NCI-H526 (cell line): ENCODE measurements at regions not wholly inside any gene's neighbourhood (a gene's known extent, or its start where the extent isn't known, plus 50 kb on each side); places are given as distances from the start of the nearest gene placed in this dataset.
"Not testable (repeated sequence)": the region's sequence is repeated elsewhere in the genome, so short reads cannot be mapped to it uniquely, and the experiment has no call there.

ENCODE experiments used
- DNase-seq, 2 experiments: peaks; one replicate each; lab custom pipeline; 2025; lab: John Stamatoyannopoulos, UW

DNA sequence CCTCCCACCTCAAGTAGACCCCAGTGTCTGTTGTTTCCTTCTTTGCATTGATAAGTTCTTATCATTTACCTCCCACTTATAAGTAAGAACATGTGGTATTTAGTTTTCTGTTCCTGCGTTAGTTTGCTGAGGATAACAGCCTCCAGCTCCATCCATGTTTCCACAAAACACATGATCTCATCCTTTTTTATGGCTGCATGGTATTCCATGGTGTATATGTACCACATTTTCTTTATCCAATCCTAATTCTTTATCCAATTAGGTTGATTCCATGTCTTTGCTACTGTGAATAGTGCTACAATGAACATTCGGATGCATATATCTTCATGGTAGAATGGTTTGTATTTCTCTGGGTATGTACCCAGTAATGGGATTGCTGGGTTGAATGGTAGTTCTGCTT lies 102.5 kb upstream of the UGP2 start:
- DNase-seq, result not testable (repeated sequence)

DNA sequence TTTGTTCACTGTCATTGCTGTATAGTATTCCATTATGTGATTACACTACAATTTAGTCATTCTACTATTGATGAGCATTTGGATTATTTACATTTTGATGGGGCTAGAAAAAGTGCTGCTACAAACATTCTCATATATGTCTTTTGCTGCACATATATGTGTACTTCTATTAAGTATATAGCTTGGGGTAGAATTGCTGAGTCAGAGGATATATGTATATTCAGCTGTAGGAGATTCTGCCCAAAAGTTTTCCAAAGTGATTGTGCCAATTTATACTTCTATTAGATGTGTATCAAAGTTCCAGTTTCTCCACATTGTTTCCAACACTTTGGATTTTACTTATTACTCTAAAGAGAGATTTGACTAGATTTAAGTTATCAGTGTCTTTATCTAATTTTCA lies 101.7 kb upstream of the UGP2 start:
- no peak for DNase-seq

DNA sequence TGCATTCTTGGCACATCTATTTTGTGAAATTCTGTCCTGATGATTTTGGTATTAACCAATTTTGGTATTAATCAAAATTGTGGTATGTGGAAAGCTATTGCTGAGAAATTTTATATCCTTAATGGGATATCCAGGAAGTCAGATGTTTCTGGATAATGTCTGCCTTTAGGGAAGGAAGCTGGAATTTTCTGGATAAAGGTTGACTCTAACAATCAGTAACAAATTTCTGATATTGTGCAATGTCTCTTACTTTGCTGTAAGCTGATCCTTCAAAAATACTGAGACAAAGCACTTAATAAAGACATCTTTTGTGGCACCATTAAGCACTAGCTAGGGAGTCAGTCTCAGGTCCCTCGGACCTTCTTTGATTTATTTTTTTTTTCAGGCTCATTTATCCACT lies 100.8 kb upstream of the UGP2 start:
- DNase-seq, result no peak

DNA sequence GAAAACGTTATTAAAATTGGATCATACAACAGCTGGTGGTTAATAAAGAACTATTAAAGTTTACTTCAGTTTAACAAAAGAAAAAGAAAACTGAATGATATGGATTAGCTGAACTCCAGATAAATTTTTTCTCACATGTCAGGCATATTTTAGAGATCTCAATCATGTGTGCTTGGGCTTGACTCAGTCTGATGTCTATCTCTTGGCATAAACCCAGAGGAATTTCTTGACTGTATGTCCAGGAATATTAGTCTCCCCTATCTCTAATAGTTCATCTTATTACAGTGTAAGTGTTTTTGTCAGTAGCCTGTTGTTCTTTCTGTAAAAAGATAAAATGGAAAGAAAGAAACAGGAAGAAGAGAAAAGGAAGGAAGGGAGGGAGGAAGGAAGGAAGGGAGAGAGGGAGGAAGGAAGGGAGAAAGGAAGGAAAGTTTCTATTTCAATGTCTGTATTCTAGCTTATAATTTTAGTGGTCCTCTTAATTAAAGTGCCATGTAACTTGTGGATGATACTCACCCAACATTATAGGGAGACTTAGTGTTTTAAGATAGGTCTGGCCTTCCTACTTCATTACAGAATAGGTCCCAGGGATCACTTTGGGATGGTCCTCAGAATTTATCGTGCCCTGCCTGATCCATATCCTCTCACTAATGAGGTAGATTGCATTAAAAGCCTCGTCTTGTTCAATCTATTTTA lies 99.7 kb upstream of the UGP2 start:
- DNase-seq, result no peak

DNA sequence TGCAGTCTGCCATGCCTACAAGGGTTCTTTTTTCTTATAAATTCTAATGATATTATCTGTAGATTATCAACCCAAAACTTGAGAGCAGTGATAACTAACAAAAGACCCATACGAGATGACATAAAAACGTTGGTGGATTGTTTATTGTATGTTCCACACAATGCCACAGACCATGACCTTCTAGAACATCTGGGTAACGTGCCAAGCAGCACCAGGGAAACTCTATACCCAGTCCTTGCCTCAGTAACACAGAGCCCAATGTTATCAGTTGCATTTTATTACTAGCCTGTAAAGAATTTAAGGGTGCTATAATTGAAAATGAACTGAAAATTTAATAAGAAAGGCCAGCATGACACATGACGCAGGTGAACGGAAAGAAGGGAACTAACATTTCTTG lies 99.1 kb upstream of the UGP2 start:
- DNase-seq, result no peak

DNA sequence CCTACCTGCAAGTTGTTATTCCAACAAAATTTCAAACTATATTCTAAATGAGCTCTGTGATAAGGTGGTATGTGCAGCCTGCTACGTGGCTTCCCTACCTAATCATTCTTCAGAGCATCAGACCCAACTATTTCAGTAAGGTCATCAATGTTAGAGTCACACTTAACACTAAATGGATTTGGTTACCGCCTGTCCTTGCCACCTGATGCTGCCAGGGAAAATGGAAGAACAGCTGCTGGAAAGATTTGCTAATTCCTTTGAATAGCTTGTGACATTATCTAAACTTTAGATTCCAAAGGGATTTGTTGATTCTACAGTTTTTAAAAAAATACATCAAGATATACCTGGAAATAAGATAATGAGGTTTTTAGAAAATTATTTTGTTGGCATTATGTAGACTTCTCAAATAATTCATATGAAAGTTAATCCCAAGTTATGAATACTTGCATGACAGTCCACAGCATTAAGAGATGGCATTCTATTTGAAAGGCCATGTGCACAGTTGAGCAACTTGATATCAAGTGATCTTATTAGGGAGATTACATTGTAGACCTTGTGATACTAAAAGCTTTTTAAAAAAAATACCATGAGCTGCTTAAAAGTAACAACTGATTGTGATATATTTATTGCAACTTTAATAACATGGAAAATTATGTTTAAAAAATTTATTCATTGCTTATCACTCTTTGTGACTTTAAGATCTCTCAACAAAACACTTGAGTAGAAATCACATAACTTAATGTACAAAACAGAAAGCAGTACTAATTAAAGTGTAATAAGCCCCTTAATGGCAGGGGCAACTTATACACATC lies 98.3 kb upstream of the UGP2 start:
- no peak for DNase-seq

DNA sequence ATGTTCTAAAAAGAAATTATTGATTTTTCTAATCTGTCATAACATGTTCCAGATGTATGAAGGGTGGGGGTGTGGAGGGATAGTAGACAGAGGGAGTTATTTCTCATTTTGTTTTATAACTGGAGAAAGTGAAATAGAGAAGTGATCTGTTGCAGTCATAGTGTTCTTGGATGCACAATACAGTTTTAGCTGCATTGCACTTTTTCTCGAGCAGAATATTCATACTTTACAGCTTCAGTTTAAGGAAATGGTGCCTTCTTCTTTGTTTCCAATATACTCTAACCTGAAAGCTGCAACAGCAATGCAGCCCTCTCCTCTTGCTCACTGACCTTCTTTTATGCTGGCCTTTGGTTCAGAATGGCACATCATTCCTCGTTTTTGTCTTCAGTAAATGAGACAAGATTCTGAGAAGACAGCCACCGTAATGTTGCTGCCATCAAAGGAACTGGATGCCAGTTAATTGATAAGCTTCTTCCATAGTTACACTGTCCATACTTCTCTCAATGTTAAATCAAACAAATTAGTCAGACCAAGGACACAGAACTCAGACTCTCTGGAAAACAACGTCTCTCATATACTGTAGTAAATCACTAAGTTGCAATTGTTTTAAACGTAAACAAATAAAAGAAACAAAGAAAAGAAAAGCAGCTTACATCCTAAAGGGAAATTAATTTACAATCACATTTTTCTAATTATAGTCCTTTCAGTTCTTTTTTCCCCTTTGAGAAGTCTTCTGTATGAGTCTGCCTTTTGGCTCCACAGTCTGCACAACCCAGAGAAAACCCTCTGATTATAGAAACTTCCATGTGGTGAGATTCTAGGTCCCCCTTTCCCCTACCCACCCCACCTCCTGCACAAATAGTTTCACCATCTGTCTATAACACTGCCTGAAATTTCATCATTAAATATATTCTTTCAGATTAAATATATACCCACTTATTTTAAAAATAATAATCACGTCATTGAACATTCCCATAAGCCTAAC lies 97.4 kb upstream of the UGP2 start:
- DNase-seq, result no peak

DNA sequence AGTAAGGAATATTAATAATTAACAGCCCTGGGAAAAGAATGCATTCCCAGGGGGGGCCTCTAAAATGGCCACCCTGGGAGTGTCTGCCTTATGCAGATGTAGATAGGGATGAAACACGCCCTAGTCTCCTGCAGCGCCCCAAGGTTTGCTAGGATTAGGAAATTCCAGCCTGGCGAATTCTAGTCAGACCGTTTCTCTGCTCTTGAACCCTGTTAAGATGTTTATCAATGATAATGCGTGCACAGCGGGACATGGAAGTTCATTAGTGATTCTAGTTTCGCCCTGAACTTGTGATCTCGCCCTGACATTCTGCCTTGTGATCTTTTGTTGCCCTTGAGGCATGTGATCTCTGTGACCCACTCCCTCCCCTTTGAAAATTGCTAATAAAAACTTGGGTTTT lies 95.1 kb upstream of the UGP2 start:
- not testable (repeated sequence) for DNase-seq

GRCh38 chr2:63751901-63752300 lies 89.8 kb upstream of the UGP2 start:
- DNase-seq, result no peak

DNA sequence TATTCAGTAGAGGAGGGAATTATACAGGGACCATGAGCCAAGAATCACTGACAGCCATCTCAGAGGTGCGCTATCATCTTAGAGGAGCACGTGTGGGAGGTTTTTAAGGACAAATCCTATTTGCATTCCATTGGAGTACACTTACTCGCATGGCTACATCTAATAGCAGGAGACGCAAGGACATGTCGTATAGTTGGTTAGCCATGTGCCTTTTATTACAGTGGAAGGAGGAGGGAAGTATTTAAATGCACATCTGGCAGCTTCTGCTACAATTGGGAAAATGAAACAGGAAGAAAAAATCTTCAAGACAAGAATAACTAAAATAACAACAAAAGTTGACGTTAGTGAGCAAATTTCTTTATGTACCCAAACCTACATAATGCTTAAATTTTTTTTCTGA lies 86.5 kb upstream of the UGP2 start:
- no peak for DNase-seq

GRCh38 chr2:63755965-63756364 lies 85.7 kb upstream of the UGP2 start:
- no peak for DNase-seq

DNA sequence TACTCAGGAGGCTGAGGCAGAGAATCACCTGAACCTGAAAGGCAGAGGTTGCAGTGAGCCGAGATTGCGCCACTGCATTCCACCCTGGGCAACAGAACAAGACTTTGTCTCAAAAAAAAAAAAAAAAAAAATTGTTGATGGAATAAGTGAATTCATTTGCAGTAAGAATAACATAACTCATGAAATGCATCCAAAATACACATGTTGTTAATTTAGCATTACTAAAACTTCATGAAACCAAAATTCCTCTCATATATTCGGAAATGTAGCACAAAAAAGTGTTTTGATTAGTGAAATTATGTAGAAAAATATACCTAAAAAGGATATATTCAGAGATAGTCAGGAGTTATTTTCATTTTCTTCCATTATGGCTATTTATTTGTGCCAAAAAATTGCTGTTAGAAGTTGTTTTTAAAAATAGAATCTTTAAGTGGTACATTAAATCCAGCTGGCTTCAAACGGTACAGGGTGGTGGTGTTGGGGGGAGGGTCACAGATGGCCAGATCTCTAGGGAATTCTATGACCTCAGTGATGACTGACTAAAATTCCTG lies 78.2 kb upstream of the UGP2 start:
- DNase-seq, result no peak

- no peak for DNase-seq
These were observed 77.1 kb upstream of the UGP2 start for GRCh38 chr2:63764630-63765029.

DNA sequence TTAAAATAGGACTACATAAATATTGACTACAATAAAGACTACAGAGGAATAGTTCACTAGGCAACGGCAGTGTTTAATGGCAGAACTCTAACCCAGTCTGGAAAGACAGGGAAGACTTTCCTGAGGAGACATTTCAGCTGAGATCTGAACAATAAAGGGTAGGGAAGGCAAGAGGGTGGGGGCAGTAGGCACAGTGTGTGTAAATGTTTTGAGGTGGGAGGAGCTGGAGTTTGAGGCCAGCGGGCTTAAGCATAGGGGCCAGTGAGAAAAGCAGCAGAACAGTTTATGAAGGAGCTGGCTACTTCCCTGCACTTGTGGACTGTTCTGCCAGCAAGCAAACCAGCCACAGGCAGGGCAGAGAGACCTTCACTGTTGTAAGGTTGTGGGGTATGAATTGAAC lies 76.6 kb upstream of the UGP2 start:
- DNase-seq, result no peak

GRCh38 chr2:63767307-63767706 lies 74.4 kb upstream of the UGP2 start:
- no peak for DNase-seq

GRCh38 chr2:63768051-63768450 lies 73.6 kb upstream of the UGP2 start:
- DNase-seq, result no peak

- DNase-seq, result no peak
These were observed 71.8 kb upstream of the UGP2 start for GRCh38 chr2:63769915-63770314.

- DNase-seq, result no peak
These were observed 69.6 kb upstream of the UGP2 start for GRCh38 chr2:63772061-63772460.

DNA sequence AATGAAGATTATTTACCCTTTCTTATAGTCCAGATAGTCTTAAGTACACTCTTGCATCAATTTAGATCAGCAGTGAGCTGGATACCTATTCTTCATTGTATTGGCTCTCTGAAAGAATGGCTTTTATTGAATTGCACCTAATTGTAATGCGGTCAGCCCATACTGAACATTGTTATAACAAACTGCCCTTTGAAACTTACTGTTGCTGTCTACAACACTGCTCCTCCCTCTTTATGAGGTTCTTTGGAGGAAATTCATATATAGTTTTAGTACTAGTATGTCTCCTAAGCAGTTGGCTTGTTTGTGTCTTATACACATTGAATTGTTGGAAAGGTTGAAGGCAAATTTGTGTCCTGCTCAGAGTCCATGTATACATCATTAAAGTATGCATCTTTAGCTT lies 66.5 kb upstream of the UGP2 start:
- no peak for DNase-seq

GRCh38 chr2:63776382-63776781 lies 65.3 kb upstream of the UGP2 start:
- no peak for DNase-seq

- no peak for DNase-seq
These were observed 63.9 kb upstream of the UGP2 start for GRCh38 chr2:63777816-63778215.

- no peak for DNase-seq
These were observed 63.3 kb upstream of the UGP2 start for GRCh38 chr2:63778391-63778790.
